ENCODE measurements at regions not wholly inside any gene's neighbourhood (a gene's known extent, or its start where the extent isn't known, plus 50 kb on each side); places are given as distances from the start of the nearest gene placed in this dataset.
"Not testable (repeated sequence)": the region's sequence is repeated elsewhere in the genome, so short reads cannot be mapped to it uniquely, and the experiment has no call there.

- DNase-seq (ENCODE audit: low spot score): not testable (repeated sequence)
Observed at GRCh38 chr21:9764294-9764693, 757.1 kb upstream of the TPTE start.

- DNase-seq (ENCODE audit: low spot score): not testable (repeated sequence)
Observed at GRCh38 chr21:9765538-9765937, 755.8 kb upstream of the TPTE start.

GRCh38 chr21:9766890-9767591 is 754.3 kb upstream of the TPTE start:
- not testable (repeated sequence) for DNase-seq (ENCODE audit: low spot score)

DNA sequence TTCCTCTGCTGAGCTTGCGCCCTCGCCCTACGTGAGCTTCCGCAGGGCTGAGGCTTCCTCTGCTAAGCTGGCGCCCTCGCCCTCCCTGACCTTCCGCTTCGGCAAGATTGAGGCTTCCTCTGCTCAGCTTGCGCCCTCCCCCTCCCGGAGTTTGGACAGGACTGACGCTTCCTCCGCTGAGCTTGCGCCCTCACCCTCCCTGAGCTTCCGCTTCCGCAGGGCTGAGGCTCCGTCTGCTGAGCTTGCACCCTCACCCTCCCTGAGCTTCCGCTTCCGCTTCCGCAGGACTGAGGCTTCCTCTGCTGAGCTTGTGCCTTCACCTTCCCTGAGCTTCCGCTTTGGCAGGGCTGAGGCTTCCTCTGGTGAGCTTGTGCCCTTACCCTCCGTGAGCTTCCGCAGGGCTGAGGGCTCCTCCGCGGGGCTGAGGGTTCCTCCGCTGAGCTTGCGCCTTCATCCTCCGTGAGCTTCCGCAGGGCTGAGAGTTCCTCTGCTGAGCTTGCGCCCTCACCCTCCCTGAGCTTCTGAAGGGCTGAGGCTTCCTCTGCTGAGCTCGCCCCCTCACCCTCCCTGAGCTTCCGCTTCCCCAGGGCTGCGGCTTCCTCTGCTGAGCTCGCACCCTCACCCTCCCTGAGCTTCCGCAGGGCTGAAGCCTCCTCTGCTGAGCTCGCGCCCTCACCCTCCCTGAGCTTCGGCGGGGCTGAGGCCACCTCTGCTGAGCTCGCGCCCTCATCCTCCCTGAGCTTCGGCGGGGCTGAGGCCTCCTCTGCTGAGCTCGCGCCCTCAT is 753.6 kb upstream of the TPTE start:
- DNase-seq (ENCODE audit: low spot score): no peak

- not testable (repeated sequence) for DNase-seq (ENCODE audit: low spot score)
Observed at GRCh38 chr21:9768376-9769130, 752.8 kb upstream of the TPTE start.

GRCh38 chr21:9769131-9769498 is 752.3 kb upstream of the TPTE start:
- not testable (repeated sequence) for DNase-seq (ENCODE audit: low spot score)

GRCh38 chr21:9769718-9770690 is 751.4 kb upstream of the TPTE start:
- not testable (repeated sequence) for DNase-seq (ENCODE audit: low spot score)

DNA sequence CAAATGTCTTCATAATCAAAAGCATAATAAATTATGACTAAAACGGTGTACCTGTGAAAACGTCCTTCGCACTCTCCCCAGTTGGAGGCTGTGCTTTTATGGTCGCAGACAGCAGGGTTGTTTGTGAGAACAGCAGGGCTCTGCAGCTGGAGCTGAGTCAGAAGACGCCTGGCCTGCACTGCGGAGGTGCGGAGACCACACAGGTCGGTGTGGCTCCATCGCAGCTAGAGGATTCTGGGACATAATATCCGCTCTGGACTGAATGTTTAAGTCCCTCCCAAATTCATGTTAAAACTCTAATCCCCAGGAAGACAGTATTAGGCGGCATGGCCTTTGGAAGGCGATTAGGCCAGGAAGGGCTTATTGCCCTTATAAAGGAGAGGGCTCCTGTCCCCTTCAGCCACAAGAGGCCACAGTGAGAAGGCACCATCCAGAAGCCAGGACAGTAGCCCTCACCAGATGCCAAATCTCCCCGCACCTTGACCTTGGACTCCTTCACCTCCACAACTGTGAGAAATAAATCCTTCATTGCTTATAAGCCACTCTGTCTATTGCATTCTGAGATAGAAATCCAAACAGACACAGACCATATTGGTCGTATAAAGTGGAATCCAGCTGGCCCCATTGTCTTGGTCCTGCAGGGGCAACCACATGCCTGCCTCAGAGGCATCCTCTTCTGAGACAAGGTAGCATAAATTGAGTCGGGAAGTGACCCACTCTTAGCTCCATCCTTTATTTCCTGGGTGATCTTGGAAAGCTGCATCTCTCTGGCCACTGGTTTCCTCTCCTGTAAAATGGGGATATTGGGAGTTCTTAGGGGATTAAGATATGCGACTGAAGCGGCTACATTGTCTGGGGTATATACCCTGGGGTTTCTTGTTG is 749.7 kb upstream of the TPTE start:
- not testable (repeated sequence) for DNase-seq (ENCODE audit: low spot score)

DNA sequence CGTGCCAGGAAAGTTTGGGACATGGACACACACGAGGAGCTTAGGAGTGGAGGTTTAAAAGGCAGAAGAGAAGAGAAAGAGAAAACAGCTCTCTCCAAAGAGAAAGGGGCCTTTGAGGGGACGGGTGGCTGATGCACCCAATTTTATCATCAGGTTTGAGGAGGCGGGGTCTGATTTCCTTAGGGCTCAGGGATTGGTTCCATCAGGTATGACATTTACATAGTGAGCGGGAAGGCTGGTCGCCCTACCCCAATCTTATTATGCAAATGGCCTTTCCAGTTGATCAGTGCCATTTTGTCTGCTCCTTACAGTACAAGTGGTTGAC is 749.1 kb upstream of the TPTE start:
- DNase-seq (ENCODE audit: low spot score): no peak

DNA sequence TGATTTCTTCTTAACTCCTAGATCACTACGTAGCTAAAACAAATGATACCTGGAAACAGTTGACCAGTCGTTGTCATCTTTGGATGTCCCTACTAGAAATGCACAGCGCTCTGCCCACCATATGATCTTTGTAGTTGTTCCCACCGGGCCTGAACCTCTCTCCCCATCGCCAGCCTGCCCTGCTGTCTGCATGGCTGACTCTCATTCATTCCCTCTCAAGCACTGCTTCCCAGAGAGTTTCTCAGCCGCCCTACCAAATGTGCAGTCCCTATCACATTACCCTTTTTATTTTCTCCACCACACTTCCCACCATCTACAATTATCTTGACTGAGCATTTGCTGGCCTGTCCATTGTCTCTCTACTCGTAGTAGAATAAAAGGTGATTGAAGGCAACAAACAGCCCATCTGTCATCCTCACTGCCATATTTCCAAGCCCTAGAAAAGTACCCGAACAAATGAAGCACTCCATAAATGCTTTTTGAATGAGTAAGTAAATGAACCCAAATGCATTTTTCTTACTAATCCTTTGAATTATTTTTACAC is 748.4 kb upstream of the TPTE start:
- DNase-seq (ENCODE audit: low spot score): not testable (repeated sequence)

GRCh38 chr21:9774347-9774746 is 747.0 kb upstream of the TPTE start:
- no peak for DNase-seq (ENCODE audit: low spot score)

DNA sequence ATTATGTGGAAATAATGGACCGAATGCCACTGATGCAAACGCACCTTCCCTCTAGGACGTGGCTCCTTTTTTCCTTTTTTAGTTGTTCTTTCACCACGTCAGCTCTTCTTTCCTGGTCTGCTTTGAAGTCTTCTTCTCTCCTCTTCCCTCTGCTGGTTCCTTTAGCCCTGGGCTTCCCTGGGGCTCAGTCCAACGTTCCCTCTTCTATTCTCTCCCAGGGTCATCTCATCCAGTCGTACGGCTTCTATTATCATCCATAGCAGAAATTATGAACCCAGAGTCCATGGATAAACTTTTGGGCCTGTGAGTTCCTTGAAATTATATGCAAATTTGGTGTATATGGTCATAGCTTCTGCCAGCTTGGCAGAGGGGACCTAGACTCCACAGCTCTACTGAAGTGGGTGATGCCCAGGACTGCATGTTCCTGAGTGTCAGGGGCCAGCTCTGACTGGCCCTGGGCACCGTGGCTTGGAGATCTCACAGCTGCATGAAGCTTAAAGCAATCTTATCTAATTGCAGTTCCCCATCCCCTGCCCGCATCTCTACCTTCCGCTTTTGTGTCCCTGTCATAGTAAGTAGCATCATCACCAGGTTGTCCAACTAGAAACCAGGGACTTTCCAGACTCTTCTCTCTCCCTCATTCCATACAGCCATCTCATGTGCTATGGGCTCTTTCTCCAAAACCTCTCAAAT is 746.3 kb upstream of the TPTE start:
- not testable (repeated sequence) for DNase-seq (ENCODE audit: low spot score)

DNA sequence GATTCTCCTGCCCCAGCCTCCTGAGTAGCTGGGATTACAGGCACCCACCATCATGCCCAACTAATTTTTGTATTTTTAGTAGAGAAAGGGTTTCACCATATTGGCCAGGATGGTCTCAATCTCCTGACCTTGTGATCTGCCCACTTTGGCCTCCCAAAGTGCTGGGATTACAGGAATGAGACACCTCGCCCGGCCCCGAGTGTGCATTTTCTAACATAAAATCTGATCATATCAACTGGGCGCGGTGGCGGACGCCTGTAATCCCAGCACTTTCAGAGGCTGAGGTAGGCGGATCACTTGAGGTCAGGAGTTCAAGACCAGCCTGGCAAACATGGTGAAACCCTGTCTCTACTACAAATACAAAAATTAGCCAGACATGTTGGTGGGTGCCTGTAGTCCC is 745.5 kb upstream of the TPTE start:
- DNase-seq (ENCODE audit: low spot score): not testable (repeated sequence)

DNA sequence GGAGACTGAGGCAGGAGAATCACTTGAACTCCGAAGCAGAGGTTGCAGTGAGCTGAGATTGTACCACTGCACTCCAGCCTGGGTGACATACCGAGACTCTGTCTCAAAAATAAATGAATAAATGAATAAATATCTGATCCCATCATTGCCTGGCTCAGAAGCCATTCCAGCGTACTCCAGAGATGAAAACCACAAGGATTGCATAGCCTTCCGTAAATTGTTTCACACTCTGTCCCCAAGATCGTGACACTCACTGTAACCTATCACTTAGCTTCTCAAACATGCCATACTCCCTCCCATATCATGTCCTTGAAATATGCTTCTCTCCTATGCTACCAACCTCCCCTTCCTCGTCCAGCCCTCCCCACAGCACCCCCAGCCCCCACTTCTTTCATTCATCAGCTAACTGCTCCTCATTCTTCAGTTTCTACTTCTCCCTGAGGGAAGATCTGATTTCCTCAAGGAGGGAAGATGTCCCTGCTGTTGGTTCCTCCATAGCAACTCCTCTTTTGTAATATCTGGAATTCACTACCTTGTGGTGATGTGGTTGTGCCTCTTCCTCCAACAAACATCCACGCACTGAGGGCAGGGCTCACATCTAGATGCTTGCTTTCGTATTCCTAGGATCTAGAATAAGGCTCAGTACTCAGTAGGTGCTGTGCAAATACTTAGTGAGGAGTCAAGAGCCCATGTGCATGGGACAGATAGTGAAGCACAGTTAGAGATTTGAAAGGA is 744.9 kb upstream of the TPTE start:
- DNase-seq (ENCODE audit: low spot score): not testable (repeated sequence)

DNA sequence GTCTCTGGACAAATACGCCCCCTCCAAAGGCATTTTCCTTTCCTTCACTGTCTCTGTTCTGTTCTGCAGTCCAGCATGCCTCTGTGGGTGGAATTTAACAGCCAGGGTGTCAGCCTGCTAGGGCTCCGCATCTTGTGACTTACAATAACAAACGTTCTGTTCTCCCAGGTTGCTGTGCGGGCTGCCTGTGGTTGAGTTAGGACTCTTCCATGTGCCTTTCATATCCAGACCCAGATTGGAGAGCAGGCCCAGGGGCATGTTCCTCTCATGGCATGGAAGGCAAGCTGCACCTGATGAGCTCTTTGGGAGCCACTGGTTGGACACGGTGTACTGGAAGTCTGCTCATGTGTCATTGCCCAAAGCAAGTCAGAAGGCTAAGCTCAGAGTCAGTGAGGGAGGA is 742.8 kb upstream of the TPTE start:
- not testable (repeated sequence) for DNase-seq (ENCODE audit: low spot score)

- DNase-seq (ENCODE audit: low spot score): no peak
Observed at GRCh38 chr21:9780441-9780937, 740.9 kb upstream of the TPTE start.

- not testable (repeated sequence) for DNase-seq (ENCODE audit: low spot score)
Observed at GRCh38 chr21:9783587-9783986, 737.8 kb upstream of the TPTE start.

- not testable (repeated sequence) for DNase-seq (ENCODE audit: low spot score)
Observed at GRCh38 chr21:9784201-9784600, 737.2 kb upstream of the TPTE start.

DNA sequence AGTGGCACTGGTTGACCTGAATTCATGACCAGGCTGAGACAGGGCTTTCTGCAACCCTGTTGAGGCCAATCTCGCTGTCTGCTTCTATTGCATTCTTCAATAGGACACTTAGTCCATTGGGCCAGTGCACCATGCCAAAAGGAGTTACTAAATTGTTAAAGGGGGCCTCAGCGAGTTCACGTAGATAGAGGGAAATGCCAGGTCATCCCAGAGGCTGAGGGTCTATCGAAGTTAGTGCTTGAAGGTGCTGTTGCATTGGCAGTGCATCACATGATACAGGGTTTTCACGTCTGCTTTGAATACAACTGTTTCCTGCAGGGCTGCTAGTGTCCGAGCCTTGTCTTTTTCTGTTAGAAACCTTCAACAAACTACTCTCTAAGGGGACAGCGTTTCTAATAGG is 735.3 kb upstream of the TPTE start:
- not testable (repeated sequence) for DNase-seq (ENCODE audit: low spot score)

Data from ecto neural progenitor cell (in vitro differentiated cells).